ENCODE measurements at regions not wholly inside any gene's neighbourhood (a gene's known extent, or its start where the extent isn't known, plus 50 kb on each side); places are given as distances from the start of the nearest gene placed in this dataset.
"Not testable (repeated sequence)": the region's sequence is repeated elsewhere in the genome, so short reads cannot be mapped to it uniquely, and the experiment has no call there.

DNA sequence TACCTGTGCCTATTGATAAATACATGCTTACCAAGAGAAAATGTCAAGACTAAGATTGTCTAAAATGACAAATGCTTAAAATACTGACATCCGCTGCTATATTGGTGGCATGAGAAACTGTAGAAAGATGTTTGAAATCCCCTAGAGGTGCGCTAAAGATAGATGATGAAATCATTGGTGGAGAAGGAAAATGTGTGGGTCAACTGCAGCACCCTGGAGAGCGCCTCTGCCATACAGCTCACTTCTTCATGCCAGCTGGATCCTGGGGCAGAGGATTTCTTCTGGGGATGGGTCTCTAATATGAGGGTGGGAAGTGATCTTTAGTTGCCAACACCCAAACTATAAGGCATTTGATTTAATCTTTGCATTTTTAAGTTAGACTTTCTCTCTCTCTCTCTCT is 680.4 kb upstream of the POM121L12 start:
- no peak for DNase-seq (ENCODE audit: low spot score)

DNA sequence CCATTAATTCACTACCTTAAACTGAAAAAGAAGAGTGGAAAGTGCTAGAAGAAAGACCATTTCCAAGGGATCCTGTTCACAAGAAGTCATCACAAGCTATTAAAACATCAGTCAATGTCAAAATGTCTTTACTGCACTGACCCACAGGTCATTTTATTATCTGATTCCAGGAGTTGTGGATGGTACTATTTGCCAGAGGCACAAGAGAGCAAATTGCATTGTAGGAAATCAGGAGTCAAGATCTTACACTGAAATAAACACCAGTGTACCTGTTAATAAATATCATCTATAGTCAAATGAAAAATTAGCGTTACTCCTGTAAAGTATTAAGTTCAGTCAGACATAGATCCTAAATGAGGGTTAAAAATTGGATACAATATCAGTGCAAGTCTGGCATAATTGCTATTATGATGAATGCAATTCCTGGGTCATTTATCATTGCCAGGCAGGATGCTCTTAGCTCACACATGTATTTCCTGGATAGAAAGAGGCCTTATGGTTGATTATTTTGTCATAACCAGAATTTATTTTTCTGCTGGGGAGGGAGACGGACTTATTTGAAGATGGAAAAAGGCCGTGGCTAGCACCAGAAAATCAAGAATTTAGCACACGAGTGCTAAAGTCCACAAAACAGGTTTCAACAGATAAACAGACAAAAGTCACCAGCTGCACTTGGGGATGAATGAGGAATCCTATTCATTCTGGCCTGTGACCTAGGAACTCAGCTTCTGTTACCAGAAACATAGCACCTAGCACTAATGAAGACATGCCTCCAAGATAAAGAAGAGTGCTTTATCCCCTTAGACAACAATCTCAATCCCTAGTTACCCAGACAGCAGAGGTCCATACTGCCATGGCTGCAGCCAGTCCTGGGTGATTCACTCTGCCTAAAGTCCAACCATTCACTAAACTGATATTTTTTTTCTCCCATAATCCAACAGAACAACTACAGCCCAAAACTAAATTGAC is 683.1 kb upstream of the POM121L12 start:
- no peak for DNase-seq (ENCODE audit: low spot score)

DNA sequence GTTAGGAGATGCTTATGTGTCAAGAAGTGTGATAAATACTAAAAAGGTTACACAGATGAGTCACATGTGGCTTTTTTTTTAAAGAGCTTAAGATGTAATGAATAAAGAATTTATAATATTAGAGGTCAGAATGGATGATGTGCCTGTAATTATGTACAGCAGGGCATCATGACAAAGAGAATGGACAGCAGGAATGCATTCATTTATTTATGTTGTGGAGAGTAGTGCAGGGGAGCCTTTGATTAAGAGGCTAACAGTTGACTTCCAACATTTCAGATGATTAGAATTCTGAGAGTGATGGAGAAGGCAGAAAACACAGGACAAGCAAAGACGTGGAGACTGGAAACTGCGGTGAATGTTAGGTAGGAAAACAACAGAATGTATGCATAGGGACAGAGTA is 691.4 kb upstream of the POM121L12 start:
- no peak for DNase-seq (ENCODE audit: low spot score)

DNA sequence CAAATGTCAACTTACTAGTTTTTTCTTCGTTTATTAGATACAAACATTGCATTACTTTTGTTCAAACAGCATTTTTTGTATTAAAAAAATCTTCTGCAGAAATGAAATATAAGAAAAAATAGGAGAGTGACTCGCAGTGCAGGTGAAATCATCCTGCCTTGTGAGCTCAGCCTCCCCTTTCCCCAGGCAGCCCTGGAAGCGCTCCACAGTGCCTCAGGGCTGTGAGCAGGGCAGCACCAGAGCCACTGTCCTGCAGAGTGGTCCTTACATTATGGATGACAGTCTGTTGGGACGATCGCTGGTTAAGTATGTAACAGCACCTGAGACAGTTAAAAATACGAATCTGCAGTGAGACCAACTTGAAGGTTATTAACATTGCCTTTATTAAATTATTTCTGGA is 695.4 kb upstream of the POM121L12 start:
- no peak for DNase-seq (ENCODE audit: low spot score)

DNA sequence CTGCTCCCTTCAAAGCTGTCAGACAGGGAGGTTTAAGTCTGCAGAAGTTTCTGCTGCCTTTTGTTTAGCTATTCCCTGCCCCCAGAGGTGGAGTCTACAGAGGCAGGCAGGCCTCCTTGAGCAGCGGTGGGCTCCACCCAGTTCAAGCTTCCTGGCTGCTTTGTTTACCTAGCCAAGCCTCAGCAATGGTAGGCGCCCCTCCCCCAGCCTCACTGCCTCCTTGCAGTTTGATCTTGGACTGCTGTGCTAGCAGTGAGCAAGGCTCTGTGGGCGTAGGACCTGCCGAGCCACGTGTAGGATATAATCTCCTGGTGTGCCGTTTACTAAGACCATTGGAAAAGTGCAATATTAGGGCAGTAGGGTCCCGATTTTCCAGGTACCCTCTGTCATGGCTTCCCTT is 707.1 kb upstream of the POM121L12 start:
- not testable (repeated sequence) for DNase-seq (ENCODE audit: low spot score)

- no peak for DNase-seq (ENCODE audit: low spot score)
Observed at GRCh38 chr7:52325237-52325636, 710.2 kb upstream of the POM121L12 start.

GRCh38 chr7:52323202-52323746 is 712.2 kb upstream of the POM121L12 start:
- no peak for DNase-seq (ENCODE audit: low spot score)

DNA sequence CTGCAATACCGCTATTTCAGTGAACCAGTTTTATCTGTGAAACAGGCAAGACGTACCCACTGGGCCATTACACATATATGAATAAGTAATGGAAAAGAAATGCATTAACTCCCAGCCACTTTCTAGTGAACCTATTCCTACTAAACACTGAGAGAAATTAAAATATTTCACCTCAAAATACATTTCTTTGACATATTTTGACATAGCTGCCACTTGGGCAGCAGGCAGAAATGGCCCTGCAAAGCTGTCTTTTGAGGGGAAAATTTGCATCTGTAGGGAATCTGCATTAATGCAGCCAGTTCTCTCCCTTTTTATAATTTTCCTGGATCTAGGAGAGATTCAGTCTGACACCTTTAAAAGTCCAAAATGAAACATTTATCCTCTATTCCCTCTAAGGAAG is 714.8 kb upstream of the POM121L12 start:
- DNase-seq (ENCODE audit: low spot score), result no peak

DNA sequence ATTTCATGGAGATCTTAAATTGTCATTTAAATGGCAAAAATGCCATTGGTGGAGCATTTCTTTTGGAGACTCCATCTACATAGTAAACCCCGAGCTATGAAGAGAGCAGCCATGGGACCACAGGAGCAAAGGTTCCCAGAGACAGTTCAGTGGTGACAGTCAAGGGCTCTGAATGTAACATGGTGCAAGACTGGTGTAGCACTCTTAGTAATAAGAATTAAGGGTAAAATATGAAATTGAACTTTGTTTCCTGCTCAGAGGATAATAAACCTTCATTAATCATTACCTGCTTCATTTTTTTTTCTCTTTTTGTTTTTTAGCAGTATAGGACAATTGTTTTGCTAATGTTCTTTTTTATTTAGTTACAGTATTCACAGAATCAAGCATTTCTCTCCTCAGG is 717.5 kb upstream of the POM121L12 start:
- DNase-seq (ENCODE audit: low spot score), result no peak

DNA sequence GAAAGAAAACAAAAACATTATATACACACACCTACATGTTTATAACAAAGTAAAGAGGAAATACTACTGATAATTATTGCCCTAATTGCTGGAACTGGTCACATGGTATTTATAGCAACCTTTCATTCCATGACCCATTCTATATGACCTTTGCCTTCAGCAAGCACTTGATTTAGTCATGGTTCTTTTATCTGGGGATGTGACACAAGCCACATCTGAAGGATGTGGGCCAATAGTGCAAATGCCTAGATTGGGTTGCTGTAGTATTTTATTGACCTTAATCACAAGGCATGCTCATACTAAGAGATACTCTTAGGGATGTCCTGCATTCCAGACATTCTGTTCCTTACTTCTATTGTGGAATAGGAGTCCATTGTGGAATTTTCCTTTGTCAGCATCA is 723.5 kb upstream of the POM121L12 start:
- DNase-seq (ENCODE audit: low spot score), result no peak

GRCh38 chr7:52309631-52310030 is 725.8 kb upstream of the POM121L12 start:
- no peak for DNase-seq (ENCODE audit: low spot score)

DNA sequence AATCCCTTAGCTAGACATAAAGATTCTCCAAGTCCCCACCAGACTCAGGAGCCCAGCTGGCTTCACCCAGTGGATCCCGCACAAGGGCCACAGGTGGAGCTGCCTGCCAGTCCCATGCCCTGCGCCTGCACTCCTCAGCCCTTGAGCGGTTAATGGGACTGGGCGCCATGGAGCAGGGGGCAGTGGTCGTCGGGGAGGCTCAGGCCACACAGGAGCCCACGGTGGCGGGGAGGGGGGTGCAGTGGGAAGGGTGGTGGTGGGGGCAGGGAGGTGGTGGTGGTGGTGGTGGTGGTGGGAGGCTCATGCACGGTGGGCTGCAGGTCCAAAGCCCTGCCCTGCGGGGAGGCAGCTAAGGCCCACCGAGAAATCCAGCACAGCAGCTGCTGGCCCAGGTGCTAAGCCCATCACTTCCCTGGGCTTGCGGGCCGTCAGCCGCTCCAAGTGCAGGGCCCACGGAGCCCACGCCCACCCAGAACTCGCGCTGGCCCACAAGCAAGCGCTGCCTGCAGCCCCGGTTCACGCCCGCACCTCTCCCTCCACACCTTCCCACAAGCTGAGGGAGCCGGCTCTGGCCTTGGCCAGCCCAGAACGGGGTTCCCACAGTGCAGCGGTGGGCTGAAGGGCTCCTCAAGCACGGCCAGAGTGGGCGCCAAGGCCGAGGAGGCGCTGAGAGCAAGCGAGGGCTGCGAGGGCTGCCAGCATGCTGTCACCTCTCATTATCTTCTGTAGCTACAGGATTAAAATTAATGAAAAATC is 732.5 kb upstream of the POM121L12 start:
- DNase-seq (ENCODE audit: low spot score), result no peak

DNA sequence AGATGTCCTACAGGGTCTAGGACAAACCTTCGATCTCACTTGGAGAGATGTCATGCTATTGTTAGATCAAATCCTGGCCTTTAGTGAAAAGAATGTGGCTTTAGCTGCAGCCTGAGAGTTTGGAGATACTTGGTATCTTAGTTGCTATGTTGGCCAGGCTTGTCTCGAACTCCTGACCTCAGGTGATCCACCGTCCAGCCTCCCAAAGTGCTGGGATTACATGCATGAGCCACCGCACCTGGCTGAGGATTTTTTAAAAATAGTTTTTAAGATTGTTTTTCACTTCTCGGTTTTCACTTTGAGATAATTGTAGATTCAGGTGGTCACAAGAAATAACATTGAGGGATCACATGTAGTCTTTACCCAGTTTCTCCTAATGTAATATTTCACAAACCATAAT is 738.3 kb upstream of the POM121L12 start:
- DNase-seq (ENCODE audit: low spot score), result no peak

DNA sequence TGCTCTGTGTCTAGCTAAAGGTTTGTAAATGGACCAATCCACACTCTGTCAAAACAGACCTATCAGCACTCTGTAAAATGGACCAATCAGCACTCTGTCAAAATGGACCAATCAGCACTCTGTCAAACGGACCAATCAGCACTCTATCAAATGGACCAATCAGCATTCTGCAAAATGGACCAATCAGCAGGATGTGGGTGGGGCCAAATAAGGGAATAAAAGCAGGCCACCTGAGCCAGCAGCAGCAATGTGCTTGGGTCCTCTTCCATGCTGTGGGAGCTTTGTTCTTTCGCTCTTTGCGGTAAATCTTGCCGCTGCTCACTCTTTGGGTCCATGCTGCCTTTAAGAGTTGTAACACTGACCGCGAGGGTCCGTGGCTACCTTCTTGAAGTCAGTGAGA is 740.5 kb upstream of the POM121L12 start:
- no peak for DNase-seq (ENCODE audit: low spot score)

DNA sequence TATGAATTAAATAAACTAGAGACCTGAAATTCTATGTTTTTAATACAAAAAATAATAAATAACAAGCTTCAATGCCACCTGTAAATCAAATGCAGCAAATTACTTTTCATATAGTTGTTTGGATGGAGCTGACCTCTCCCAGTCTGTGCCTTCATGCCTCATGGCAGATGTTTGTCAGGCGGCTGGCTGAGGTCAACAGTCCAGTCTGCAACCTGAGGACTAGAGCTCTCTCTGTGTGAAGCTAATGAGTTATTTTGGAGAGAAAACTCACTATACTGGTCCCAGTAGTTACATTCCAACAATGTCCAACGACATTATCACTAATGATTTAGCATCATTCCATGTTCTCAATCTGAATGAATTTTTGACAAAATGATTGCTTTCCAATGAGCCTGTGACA is 746.2 kb upstream of the POM121L12 start:
- no peak for DNase-seq (ENCODE audit: low spot score)

- no peak for DNase-seq (ENCODE audit: low spot score)
Observed at GRCh38 chr7:52287698-52288097, 747.7 kb upstream of the POM121L12 start.

DNA sequence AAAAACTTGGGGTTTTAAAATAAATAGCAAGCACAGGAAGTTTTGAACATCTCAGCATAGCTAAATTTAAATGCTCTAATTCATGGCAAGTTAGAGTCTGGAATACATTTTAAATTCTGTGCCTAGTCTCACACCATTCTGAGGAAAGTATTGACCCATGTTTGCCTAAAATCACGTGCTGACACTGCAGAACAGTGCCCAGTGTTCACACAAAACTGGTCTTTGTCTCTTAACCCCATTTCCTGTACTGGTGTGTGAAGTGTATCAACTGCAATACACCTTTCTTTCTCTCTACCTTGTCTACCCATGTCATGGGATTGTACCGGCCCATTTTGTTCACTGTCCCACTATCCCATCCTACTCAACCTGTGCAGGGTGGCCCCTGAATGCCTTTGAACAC is 749.7 kb upstream of the POM121L12 start:
- no peak for DNase-seq (ENCODE audit: low spot score)

- DNase-seq (ENCODE audit: low spot score), result no peak
Observed at GRCh38 chr7:52283335-52283734, 752.1 kb upstream of the POM121L12 start.

- DNase-seq (ENCODE audit: low spot score), result peak; percentile 2
Observed at GRCh38 chr7:52273685-52274610, 761.5 kb upstream of the POM121L12 start.

DNA sequence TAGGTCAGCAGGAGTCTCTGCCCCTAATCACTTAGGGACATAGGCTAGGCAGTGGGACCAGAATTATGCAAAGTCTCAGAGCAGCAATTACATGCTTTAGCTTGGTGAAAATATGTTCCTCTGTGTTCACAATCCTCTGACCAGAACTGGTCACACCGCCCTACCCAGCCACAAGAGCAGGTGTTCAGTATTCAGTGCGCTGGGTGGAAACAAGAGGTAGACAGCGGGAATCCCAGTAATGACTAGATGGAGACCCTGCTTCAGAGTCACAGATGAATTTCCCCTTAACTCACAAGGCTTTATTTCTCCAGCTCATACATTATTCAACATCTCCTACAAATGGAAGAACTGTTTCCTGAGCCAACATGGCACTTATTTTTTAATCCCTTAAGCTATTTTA is 763.7 kb upstream of the POM121L12 start:
- DNase-seq (ENCODE audit: low spot score), result no peak

DNA sequence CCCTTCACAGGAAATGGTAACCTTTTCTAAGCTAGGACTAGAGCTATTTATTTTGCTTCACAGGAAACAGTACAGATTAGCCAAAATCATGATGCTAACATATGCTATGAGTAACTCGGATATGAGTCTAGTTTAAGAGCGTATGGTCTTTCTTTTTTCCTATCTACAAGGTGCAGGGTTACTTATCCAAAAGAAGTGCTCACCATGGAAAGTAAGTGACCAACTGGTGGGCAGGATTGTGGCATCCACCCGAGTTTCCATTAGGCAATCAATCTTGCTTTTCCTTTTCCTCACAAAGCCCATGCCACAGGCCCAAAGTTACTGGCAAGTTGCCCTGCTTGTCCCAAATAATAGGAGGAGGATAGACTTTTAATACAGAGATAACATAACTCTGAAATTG is 765.1 kb upstream of the POM121L12 start:
- no peak for DNase-seq (ENCODE audit: low spot score)

GRCh38 chr7:52269669-52270068 is 765.8 kb upstream of the POM121L12 start:
- no peak for DNase-seq (ENCODE audit: low spot score)
